AG10803 (cell line): ENCODE measurements at regions not wholly inside any gene's neighbourhood (a gene's known extent, or its start where the extent isn't known, plus 50 kb on each side); places are given as distances from the start of the nearest gene placed in this dataset.
A peak's percentile ranks its signal among the peaks of the same experiment; 100 is the strongest.

Experiments used
- DNase-seq: peaks from one replicate; pipeline ENCODE4 v3.0.0; 2010; ENCODE audit warnings: low read depth
- H3K4me3 ChIP-seq: 2 replicates; pipeline ENCODE4 v1.5.1; 2011; ENCODE audit warnings: mild to moderate bottlenecking, low read length, control low read depth
- CTCF ChIP-seq: conservative IDR thresholded peaks from 2 replicates; pipeline ENCODE4 v1.5.1; 2011; ENCODE audit warnings: mild to moderate bottlenecking, low read length, control low read depth, inconsistent platforms

- DNase-seq, result no peak
- no peak overlapping the region for H3K4me3 ChIP-seq
- no peak for TF ChIP-seq CTCF
Observed at GRCh38 chr2:14713248-14713647, 80.7 kb downstream of the LRATD1 start.

GRCh38 chr2:14715600-14715999 lies 83.1 kb downstream of the LRATD1 start:
- no peak for DNase-seq
- H3K4me3 ChIP-seq, result no peak overlapping the region
- TF ChIP-seq CTCF, result no peak

GRCh38 chr2:14716319-14716718 lies 83.8 kb downstream of the LRATD1 start:
- DNase-seq, result no peak
- no peak for TF ChIP-seq CTCF
- no peak overlapping the region for H3K4me3 ChIP-seq

- no peak overlapping the region for H3K4me3 ChIP-seq
- DNase-seq, result no peak
- no peak for TF ChIP-seq CTCF
Observed at GRCh38 chr2:14717131-14717530, 84.6 kb downstream of the LRATD1 start.

- no peak for DNase-seq
- no peak for TF ChIP-seq CTCF
- H3K4me3 ChIP-seq, result no peak overlapping the region
Observed at GRCh38 chr2:14720319-14720718, 87.8 kb downstream of the LRATD1 start.

- TF ChIP-seq CTCF, result no peak
- DNase-seq, result no peak
- no peak overlapping the region for H3K4me3 ChIP-seq
Observed at GRCh38 chr2:14720739-14721138, 88.2 kb downstream of the LRATD1 start.

GRCh38 chr2:14722904-14723570 lies 90.5 kb downstream of the LRATD1 start:
- no peak overlapping the region for H3K4me3 ChIP-seq
- DNase-seq, result peak; percentile 27
- TF ChIP-seq CTCF, result no peak
